ENCODE measurements at regions not wholly inside any gene's neighbourhood (a gene's known extent, or its start where the extent isn't known, plus 50 kb on each side); places are given as distances from the start of the nearest gene placed in this dataset.
"Not testable (repeated sequence)": the region's sequence is repeated elsewhere in the genome, so short reads cannot be mapped to it uniquely, and the experiment has no call there.

GRCh38 chr2:89756616-89757015, 1065.1 kb downstream of the RPIA start:
- DNase-seq = not testable (repeated sequence)

GRCh38 chr2:89758332-89759026, 1067.0 kb downstream of the RPIA start:
- not testable (repeated sequence) for DNase-seq

GRCh38 chr2:89760762-89761161, 1069.3 kb downstream of the RPIA start:
- DNase-seq = not testable (repeated sequence)

GRCh38 chr2:89761171-89761570, 1069.7 kb downstream of the RPIA start:
- not testable (repeated sequence) for DNase-seq

- DNase-seq = not testable (repeated sequence)
Measured at GRCh38 chr2:89761863-89762262, 1070.4 kb downstream of the RPIA start.

GRCh38 chr2:89762461-89763253, 1071.2 kb downstream of the RPIA start:
- not testable (repeated sequence) for DNase-seq

- DNase-seq = no peak
Measured at GRCh38 chr2:89763254-89763580, 1071.7 kb downstream of the RPIA start.

- no peak for DNase-seq
Measured at GRCh38 chr2:89763581-89764485, 1072.4 kb downstream of the RPIA start.

GRCh38 chr2:89764571-89765360, 1073.3 kb downstream of the RPIA start:
- not testable (repeated sequence) for DNase-seq

GRCh38 chr2:89765361-89765718, 1073.9 kb downstream of the RPIA start:
- not testable (repeated sequence) for DNase-seq

- not testable (repeated sequence) for DNase-seq
Measured at GRCh38 chr2:89766141-89766990, 1074.9 kb downstream of the RPIA start.

GRCh38 chr2:89767058-89767457, 1075.6 kb downstream of the RPIA start:
- DNase-seq = not testable (repeated sequence)

GRCh38 chr2:89767572-89768435, 1076.3 kb downstream of the RPIA start:
- no peak for DNase-seq

GRCh38 chr2:89775885-89776284, 1084.4 kb downstream of the RPIA start:
- no peak for DNase-seq

GRCh38 chr2:89780318-89780717, 1088.8 kb downstream of the RPIA start:
- no peak for DNase-seq

- DNase-seq = no peak
Measured at GRCh38 chr2:89781962-89782361, 1090.5 kb downstream of the RPIA start.

- DNase-seq = no peak
Measured at GRCh38 chr2:89784960-89785359, 1093.5 kb downstream of the RPIA start.

GRCh38 chr2:89785528-89785927, 1094.1 kb downstream of the RPIA start:
- DNase-seq = not testable (repeated sequence)

- DNase-seq = not testable (repeated sequence)
Measured at GRCh38 chr2:89786642-89787041, 1095.2 kb downstream of the RPIA start.

GRCh38 chr2:89795530-89795929, 1104.1 kb downstream of the RPIA start:
- not testable (repeated sequence) for DNase-seq
